Astrocyte of the spinal cord (primary cell): ENCODE measurements at regions not wholly inside any gene's neighbourhood (a gene's known extent, or its start where the extent isn't known, plus 50 kb on each side); places are given as distances from the start of the nearest gene placed in this dataset.
"Not testable (repeated sequence)": the region's sequence is repeated elsewhere in the genome, so short reads cannot be mapped to it uniquely, and the experiment has no call there.

Experiments
- DNase-seq: peaks from one replicate; pipeline ENCODE4 v3.0.0; 2011; ENCODE audit warnings: low read depth, low spot score
- H3K4me3 ChIP-seq: 2 replicates; pipeline ENCODE4 v1.5.1; 2011; ENCODE audit warnings: low read depth, mild to moderate bottlenecking, low read length, moderate library complexity
- in situ Hi-C: cut with HindIII; loops from 2 replicates; pipeline ENCODE4 v1.10.0; 2017; ENCODE audit warnings: low sequenced_read_pairs
- TF ChIP-seq, protein P1 (sequence below): IDR thresholded peaks from 2 replicates; pipeline ENCODE4 v1.5.1; 2012; ENCODE audit warnings: low read depth, mild to moderate bottlenecking, low read length, inconsistent platforms

DNA sequence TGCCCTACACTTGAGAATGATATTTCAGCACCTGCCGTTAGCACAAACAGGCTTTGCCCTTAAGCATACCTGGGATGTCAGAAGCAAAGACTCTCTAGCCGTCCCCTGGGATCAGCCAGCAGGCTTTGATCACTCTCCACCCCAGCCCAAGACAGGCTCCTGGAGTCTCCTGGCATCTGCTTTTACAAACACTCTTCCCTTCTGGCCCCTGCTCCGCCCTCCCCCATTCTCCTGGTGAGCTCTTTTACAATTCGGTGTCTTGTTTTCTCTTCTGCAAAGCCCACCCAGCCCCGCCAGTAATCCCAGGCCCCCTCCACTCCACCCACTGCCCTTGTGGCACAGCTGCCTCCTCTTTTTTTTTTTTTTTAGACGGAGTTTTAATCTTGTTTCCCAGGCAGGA, 50.4 kb downstream of the KATNIP start:
- in situ Hi-C loops, result no loop called here
- TF ChIP-seq, protein P1, sequence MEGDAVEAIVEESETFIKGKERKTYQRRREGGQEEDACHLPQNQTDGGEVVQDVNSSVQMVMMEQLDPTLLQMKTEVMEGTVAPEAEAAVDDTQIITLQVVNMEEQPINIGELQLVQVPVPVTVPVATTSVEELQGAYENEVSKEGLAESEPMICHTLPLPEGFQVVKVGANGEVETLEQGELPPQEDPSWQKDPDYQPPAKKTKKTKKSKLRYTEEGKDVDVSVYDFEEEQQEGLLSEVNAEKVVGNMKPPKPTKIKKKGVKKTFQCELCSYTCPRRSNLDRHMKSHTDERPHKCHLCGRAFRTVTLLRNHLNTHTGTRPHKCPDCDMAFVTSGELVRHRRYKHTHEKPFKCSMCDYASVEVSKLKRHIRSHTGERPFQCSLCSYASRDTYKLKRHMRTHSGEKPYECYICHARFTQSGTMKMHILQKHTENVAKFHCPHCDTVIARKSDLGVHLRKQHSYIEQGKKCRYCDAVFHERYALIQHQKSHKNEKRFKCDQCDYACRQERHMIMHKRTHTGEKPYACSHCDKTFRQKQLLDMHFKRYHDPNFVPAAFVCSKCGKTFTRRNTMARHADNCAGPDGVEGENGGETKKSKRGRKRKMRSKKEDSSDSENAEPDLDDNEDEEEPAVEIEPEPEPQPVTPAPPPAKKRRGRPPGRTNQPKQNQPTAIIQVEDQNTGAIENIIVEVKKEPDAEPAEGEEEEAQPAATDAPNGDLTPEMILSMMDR, result no peak
- H3K4me3 ChIP-seq, result no peak overlapping the region
- no peak for DNase-seq

DNA sequence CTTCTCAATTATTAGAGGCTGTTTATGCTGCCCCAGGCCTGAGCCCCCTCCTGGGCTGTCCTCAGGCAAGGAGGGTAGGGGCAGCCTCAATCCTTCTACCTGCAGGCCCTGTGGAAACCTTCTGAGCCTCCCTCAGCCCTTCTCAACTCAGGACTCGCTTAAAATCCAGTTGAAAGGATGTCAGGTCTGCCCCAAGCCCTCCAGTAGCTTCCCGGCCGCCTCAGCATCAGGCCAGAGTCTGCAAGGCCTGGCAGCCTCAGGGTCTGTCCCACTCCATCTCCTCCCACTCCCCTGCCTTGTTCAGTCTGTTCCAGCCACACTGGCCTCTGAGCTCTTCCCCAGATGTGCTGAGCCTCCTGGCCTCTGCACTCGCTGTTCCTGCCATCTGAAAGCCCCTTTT, 52.2 kb downstream of the KATNIP start:
- TF ChIP-seq, protein P1, result no peak
- in situ Hi-C loops, result no loop called here
- no peak for DNase-seq
- H3K4me3 ChIP-seq, result no peak overlapping the region

DNA sequence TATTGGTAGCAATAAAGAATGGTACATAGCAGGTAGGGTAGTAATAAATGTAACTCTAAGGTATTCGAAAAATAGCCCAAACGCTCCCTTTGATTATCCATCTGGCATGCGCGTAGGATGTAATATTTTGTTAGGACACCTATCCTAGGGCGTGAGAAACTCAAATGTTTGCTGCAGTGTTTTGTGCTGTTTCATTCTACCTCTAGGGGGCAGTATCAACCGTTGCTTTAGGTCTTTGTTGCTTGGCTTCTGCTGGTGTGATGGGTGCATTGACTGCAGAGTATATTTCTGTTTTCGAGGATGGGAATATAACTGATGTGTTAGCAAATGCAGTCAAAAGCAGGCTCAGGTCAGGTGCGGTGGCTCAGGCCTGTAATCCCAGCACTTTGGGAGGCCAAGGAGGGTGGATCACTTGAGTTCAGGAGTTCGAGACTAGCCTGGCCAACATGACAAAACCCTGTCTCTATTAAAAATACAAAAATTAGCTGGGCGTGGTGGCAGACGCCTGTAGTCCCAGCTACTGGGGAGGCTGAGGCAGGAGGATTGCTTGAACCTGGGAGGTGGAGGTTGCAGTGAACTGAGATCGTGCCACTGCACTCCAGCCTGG, 55.7 kb downstream of the KATNIP start:
- in situ Hi-C loops, H3K4me3 ChIP-seq: not testable (repeated sequence)
- DNase-seq, result peak; percentile 24
- TF ChIP-seq, protein P1, result peak; percentile 80

DNA sequence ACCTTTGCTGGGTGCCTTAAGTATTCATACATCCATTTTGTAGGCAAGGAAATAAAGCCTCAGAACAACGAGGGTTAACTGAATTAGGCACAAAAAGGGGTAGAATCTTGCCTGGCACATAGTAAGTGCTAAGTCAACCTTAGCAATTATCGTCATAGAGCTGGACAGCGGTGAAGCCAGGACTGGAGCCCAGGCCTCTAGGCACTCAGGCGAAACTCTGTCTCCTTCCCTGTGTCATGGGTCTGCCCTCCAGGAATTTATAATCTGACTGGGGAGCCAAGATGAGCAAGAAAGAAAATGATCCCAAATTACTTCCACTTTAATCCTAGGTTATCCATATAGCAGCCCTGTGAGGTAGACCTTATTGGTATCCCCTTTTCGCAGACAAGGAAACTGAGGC, 61.4 kb downstream of the KATNIP start:
- in situ Hi-C loops, result no loop called here
- no peak for DNase-seq
- TF ChIP-seq, protein P1, result no peak
- no peak overlapping the region for H3K4me3 ChIP-seq

DNA sequence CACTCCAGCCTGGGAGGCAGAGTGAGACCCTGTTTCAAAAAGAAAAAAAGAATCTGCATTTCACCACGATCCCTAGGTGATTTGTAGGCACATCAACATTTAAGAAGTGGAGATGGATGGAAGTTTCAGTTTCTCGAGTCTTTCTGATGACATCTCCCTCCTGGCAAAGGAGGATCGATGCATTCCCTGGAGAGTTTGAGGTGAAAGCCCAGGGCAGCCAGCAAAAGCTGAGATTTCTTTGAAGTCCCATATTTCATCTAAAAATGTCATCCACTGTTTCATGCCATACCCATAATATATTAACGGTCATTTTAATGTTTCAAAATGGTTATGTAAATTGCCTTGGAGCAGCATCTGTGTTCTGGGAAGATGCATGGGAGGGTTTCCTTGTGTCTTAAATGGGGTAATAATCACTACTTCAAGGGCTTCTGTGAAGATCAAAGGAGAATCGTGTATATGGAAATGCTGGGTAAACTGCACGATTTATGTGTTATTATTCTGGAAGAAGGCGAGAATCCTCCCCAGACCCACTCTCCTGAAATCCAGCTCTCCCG, 63.4 kb downstream of the KATNIP start:
- in situ Hi-C loops, result no loop called here
- H3K4me3 ChIP-seq, result no peak overlapping the region
- DNase-seq, result no peak
- TF ChIP-seq, protein P1, result no peak

DNA sequence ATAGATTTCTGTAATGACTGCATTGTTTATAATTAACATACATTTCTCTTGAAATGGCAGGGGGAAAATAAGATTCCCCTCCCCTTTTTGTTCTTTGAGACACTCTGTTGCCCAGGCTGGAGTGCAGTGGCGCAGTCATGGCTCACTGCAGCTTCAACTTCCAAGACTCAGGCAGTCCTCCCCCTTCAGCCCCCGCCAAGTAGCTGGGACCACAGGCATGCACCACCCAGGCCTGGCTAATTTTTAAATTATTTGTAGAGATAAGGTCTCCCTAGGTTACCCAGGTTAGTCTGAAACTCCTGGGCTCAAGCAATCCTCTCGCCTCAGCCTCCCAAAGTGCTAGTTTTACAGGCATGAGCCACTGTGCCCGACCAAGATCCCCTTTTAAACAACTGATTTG, 67.7 kb downstream of the KATNIP start:
- in situ Hi-C loops, result no loop called here
- TF ChIP-seq, protein P1, result no peak
- no peak for DNase-seq
- no peak overlapping the region for H3K4me3 ChIP-seq
